Prostate gland (tissue), 2 donors: ENCODE measurements at regions not wholly inside any gene's neighbourhood (a gene's known extent, or its start where the extent isn't known, plus 50 kb on each side); places are given as distances from the start of the nearest gene placed in this dataset.

Experiments
- CTCF ChIP-seq, 4 experiments: fragments of 200-600 bp in 2 of 4; fragments of 450-650 bp in 2 of 4; sonication (generic) in 2 of 4; IDR thresholded peaks; 1 replicate in 3 of 4; 2 replicates in 1 of 4; pipeline ENCODE4 v1.5.1; 2016 to 2019; ENCODE audit warnings: antibody characterized with exemption in 4 of 4, mild to moderate bottlenecking in 2 of 4, moderate library complexity in 2 of 4
- POLR2AphosphoS5 ChIP-seq: sonication (generic); formaldehyde crosslinking; IDR thresholded peaks from one replicate; pipeline ENCODE4 v1.6.1; 2017; ENCODE audit warnings: antibody characterized with exemption

GRCh38 chr3:174465177-174465576, 394.0 kb upstream of the NAALADL2 start:
- no peak for TF ChIP-seq CTCF (IDR thresholded peaks at IDR 0.05)
- TF ChIP-seq POLR2AphosphoS5 = no peak
